Stomach (tissue), 8 donors: ENCODE measurements at regions not wholly inside any gene's neighbourhood (a gene's known extent, or its start where the extent isn't known, plus 50 kb on each side); places are given as distances from the start of the nearest gene placed in this dataset.

Experiments used
- DNase-seq, 2 donors: peaks; one replicate each; pipeline versions ENCODE4 v3.0.0 to v3.0.0-alpha.2; 2013 to 2019
- H3K27ac ChIP-seq, 5 donors: fragments of 200-600 bp in 4 of 5; sonication (generic) in 4 of 5; one replicate each; pipeline ENCODE4 v1.5.1; 2013 to 2019; ENCODE audit warnings: mild to moderate bottlenecking in 1 of 5, moderate library complexity in 1 of 5
- H3K27me3 ChIP-seq, 3 donors: fragments of 200-600 bp; sonication (generic); one replicate each; pipeline ENCODE4 v1.5.1; 2017 to 2019; ENCODE audit warnings: mixed run types in 1 of 3
- H3K36me3 ChIP-seq, 4 donors: fragments of 200-600 bp; sonication (generic); 1 replicate in 3 of 4; 2 replicates in 1 of 4; pipeline ENCODE4 v1.5.1; 2016 to 2019
- H3K4me1 ChIP-seq, 4 donors: fragments of 200-600 bp; sonication (generic); one replicate each; pipeline ENCODE4 v1.5.1; 2016 to 2019
- H3K4me3 ChIP-seq, 4 donors: fragments of 200-600 bp; sonication (generic) in 3 of 4; one replicate each; pipeline ENCODE4 v1.5.1; 2016 to 2019; ENCODE audit warnings: mild to moderate bottlenecking in 1 of 4
- H3K9me3 ChIP-seq, 4 donors: fragments of 200-600 bp; sonication (generic); one replicate each; pipeline ENCODE4 v1.5.1; 2016 to 2019
- CTCF ChIP-seq, 7 experiments: fragments of 450-650 bp in 4 of 7; fragments of 200-600 bp in 3 of 7; sonication (generic) in 3 of 7; IDR thresholded peaks; one replicate each; pipeline ENCODE4 v1.5.1; 2016 to 2019; ENCODE audit warnings: antibody characterized with exemption in 7 of 7, control low read depth in 2 of 7, mild to moderate bottlenecking in 1 of 7
- EP300 ChIP-seq: sonication (generic); formaldehyde crosslinking; IDR thresholded peaks from one replicate; pipeline ENCODE4 v1.6.1; 2017; ENCODE audit warnings: antibody characterized with exemption
- POLR2A ChIP-seq, 4 donors: fragments of 450-650 bp; IDR thresholded peaks; one replicate each; pipeline ENCODE4 v1.6.1; 2016; ENCODE audit warnings: antibody characterized with exemption in 4 of 4, control low read depth in 2 of 4, mild to moderate bottlenecking in 1 of 4, moderate library complexity in 1 of 4
- POLR2AphosphoS5 ChIP-seq, 3 donors: sonication (generic); formaldehyde crosslinking; IDR thresholded peaks; one replicate each; pipeline ENCODE4 v1.6.1; 2016; ENCODE audit warnings: antibody characterized with exemption in 3 of 3
- WGBS, 5 donors: extraction: QIAGEN DNeasy Blood & Tissue Kit in 3 of 5; methylation state at CpG; one replicate each; pipeline versions ENCODE4 v1.1.5 to v1.1.7; 2013 to 2018; 5-methylcytosine and 5-hydroxymethylcytosine counted together
- intact Hi-C: fragments of 100-400 bp; cut with DNase I; formaldehyde crosslinking; loops from one replicate; pipeline ENCODE4 v1.15.1; 2023; ENCODE audit warnings: low total_unique reads
- donor health status: healthy with polysubstance abuse.
- donor health status: Bipolar disorder and iron deficiency.
- donor health status: healthy.

- no peaks in the 10 kb centered on the region for H3K36me3 ChIP-seq
Observed at GRCh38 chr2:42868096-42868495, 75.7 kb upstream of the HAAO start.

GRCh38 chr2:42867093-42868065 lies 75.0 kb upstream of the HAAO start:
- Histone ChIP-seq H3K4me3 (no peak overlapping the region), H3K4me1 (peaks cover 0 to 22% (median 18%) of the 10 kb centered on the region in 4 donors), H3K27me3 (no peaks in the 10 kb centered on the region), H3K27ac (peak overlapping the region; percentile 43 to 67 (median 59)), H3K9me3 (peaks cover 0 to 10% (median 3%) of the 10 kb centered on the region in 4 donors), H3K36me3 (no peaks in the 10 kb centered on the region)
- intact Hi-C loops = no loop called here
- TF ChIP-seq POLR2AphosphoS5 (IDR thresholded peaks at IDR 0.05) (no peak), CTCF (IDR thresholded peaks at IDR 0.05) (no peak), POLR2A (IDR thresholded peaks at IDR 0.05) (no peak), EP300 (no peak)
- WGBS, 5 donors = 35 to 58% (median 43%) methylated on average over 11 of the region's 11 CpGs
- DNase-seq = peak in 1 of 2 donors; percentile 71

More at GRCh38 chr2:42868096-42868495, 75.7 kb upstream of the HAAO start:
- H3K9me3 ChIP-seq = peaks cover 0 to 10% (median 3%) of the 10 kb centered on the region in 4 donors
- H3K4me3 ChIP-seq = no peak overlapping the region
- TF ChIP-seq POLR2AphosphoS5 (IDR thresholded peaks at IDR 0.05) (no peak), POLR2A (IDR thresholded peaks at IDR 0.05) (no peak), CTCF (IDR thresholded peaks at IDR 0.05) (no peak), EP300 (no peak)
- 88 to 100% (median 95%) methylated on average over 3 of the region's 3 CpGs for WGBS, 5 donors
- H3K27me3 ChIP-seq = no peaks in the 10 kb centered on the region
- H3K27ac ChIP-seq = peak overlapping the region in 3 of 5 donors; percentile 54 to 67 (median 67)
- DNase-seq = no peak
- intact Hi-C loops = no loop called here
- H3K4me1 ChIP-seq = peaks cover 0 to 22% (median 19%) of the 10 kb centered on the region in 4 donors

- Histone ChIP-seq H3K36me3 (no peaks in the 10 kb centered on the region), H3K9me3 (peaks cover 0 to 10% (median 3%) of the 10 kb centered on the region in 4 donors), H3K4me1 (peaks cover 0 to 22% (median 18%) of the 10 kb centered on the region in 4 donors), H3K27me3 (no peaks in the 10 kb centered on the region), H3K4me3 (no peak overlapping the region), H3K27ac (peak overlapping the region in 4 of 5 donors; percentile 54 to 67 (median 63))
- 58 to 75% (median 69%) methylated on average over 11 to 15 of the region's 15 CpGs for WGBS, 5 donors
- TF ChIP-seq POLR2A (IDR thresholded peaks at IDR 0.05) = no peak
- TF ChIP-seq CTCF (IDR thresholded peaks at IDR 0.05) = no peak
- no peak for TF ChIP-seq POLR2AphosphoS5 (IDR thresholded peaks at IDR 0.05)
- DNase-seq = peak in 1 of 2 donors; percentile 72
- intact Hi-C loops = no loop called here
Observed at GRCh38 chr2:42865884-42866881, 73.8 kb upstream of the HAAO start.
